Cardiac muscle cell (in vitro differentiated cells and primary cell): ENCODE measurements at regions not wholly inside any gene's neighbourhood (a gene's known extent, or its start where the extent isn't known, plus 50 kb on each side); places are given as distances from the start of the nearest gene placed in this dataset.

ENCODE experiments used
- DNase-seq, 2 donors: peaks; one replicate each; pipeline versions ENCODE4 v3.0.0 to v3.0.0-alpha.2; 2010 to 2017; ENCODE audit warnings: low read depth in 1 of 2, low spot score in 1 of 2
- H3K27ac ChIP-seq: fragments of 200-600 bp; sonication (generic); 2 replicates; pipeline ENCODE4 v1.5.1; 2016
- H3K27me3 ChIP-seq: fragments of 200-600 bp; sonication (generic); 2 replicates; pipeline ENCODE4 v1.6.0; 2016; ENCODE audit warnings: control low read depth
- H3K36me3 ChIP-seq: fragments of 200-600 bp; sonication (generic); 2 replicates; pipeline ENCODE4 v1.5.1; 2016; ENCODE audit warnings: control low read depth
- H3K4me1 ChIP-seq: fragments of 200-600 bp; sonication (generic); 2 replicates; pipeline ENCODE4 v1.8.1; 2017; ENCODE audit warnings: low read depth, mild to moderate bottlenecking, mixed run types
- H3K4me3 ChIP-seq: fragments of 200-600 bp; sonication (generic); 2 replicates; pipeline ENCODE4 v1.5.1; 2016; ENCODE audit warnings: mild to moderate bottlenecking
- H3K9me3 ChIP-seq: fragments of 200-600 bp; sonication (generic); 2 replicates; pipeline ENCODE4 v1.5.1; 2017; ENCODE audit warnings: low read depth, mild to moderate bottlenecking, control low read depth
- CTCF ChIP-seq: IDR thresholded peaks from 2 replicates; pipeline ENCODE4 v1.5.1; 2012; ENCODE audit warnings: low read depth, mild to moderate bottlenecking, low read length

- no peak for TF ChIP-seq CTCF
- Histone ChIP-seq H3K36me3 (no peaks in the 10 kb centered on the region), H3K4me3 (no peak overlapping the region), H3K9me3 (no peaks in the 10 kb centered on the region), H3K27ac (no peak overlapping the region), H3K27me3 (no peaks in the 10 kb centered on the region), H3K4me1 (no peaks in the 10 kb centered on the region)
- no peak for DNase-seq
Measured at GRCh38 chr18:65429601-65430000, 321.2 kb upstream of the CDH7 start.

GRCh38 chr18:65425366-65425765 is 325.4 kb upstream of the CDH7 start:
- TF ChIP-seq CTCF: no peak
- DNase-seq: no peak
- no peaks in the 10 kb centered on the region for H3K9me3 ChIP-seq

GRCh38 chr18:65423776-65424175 is 327.0 kb upstream of the CDH7 start:
- Histone ChIP-seq H3K27ac (no peak overlapping the region), H3K9me3 (no peaks in the 10 kb centered on the region), H3K36me3 (no peaks in the 10 kb centered on the region), H3K27me3 (no peaks in the 10 kb centered on the region), H3K4me3 (no peak overlapping the region), H3K4me1 (no peaks in the 10 kb centered on the region)
- no peak for TF ChIP-seq CTCF
- no peak for DNase-seq

More at GRCh38 chr18:65425366-65425765, 325.4 kb upstream of the CDH7 start:
- no peaks in the 10 kb centered on the region for H3K4me1 ChIP-seq
- H3K4me3 ChIP-seq: no peak overlapping the region
- H3K36me3 ChIP-seq: no peaks in the 10 kb centered on the region
- no peak overlapping the region for H3K27ac ChIP-seq
- no peaks in the 10 kb centered on the region for H3K27me3 ChIP-seq

GRCh38 chr18:65422544-65423136 is 328.2 kb upstream of the CDH7 start:
- TF ChIP-seq CTCF: no peak
- no peaks in the 10 kb centered on the region for H3K4me1 ChIP-seq
- H3K27me3 ChIP-seq: no peaks in the 10 kb centered on the region
- no peaks in the 10 kb centered on the region for H3K9me3 ChIP-seq
- H3K4me3 ChIP-seq: no peak overlapping the region
- DNase-seq: no peak
- no peak overlapping the region for H3K27ac ChIP-seq
- H3K36me3 ChIP-seq: no peaks in the 10 kb centered on the region

GRCh38 chr18:65415098-65415497 is 335.7 kb upstream of the CDH7 start:
- TF ChIP-seq CTCF: no peak
- no peak for DNase-seq
- H3K9me3 ChIP-seq: no peaks in the 10 kb centered on the region
- H3K4me1 ChIP-seq: no peaks in the 10 kb centered on the region
- H3K36me3 ChIP-seq: no peaks in the 10 kb centered on the region
- no peak overlapping the region for H3K27ac ChIP-seq
- H3K27me3 ChIP-seq: no peaks in the 10 kb centered on the region
- no peak overlapping the region for H3K4me3 ChIP-seq
